Stimulated activated naive CD8-positive, alpha-beta T cell treated with anti-CD3 and anti-CD28 coated beads, Interleukin-15, amount 100 ng/mL, for 72 hours (primary cell): ENCODE measurements at regions not wholly inside any gene's neighbourhood (a gene's known extent, or its start where the extent isn't known, plus 50 kb on each side); places are given as distances from the start of the nearest gene placed in this dataset.
A peak's percentile ranks its signal among the peaks of the same experiment; 100 is the strongest.

Experiments used
- ATAC-seq: fragments of 150-1000 bp; cut with Tn5 transposase; 2 replicates; pipeline ENCODE4 v1.10.0; 2021; ENCODE audit warnings: mild to moderate bottlenecking, moderate library complexity
- DNase-seq, 2 donors: peaks; one replicate each; pipeline ENCODE4 v3.0.0; 2021 to 2022
- H3K27ac Mint-ChIP-seq, 2 donors: one replicate each; pipeline ENCODE4 v1.8.0; 2022; ENCODE audit warnings: mild to moderate bottlenecking in 2 of 2, mixed read lengths in 2 of 2, moderate library complexity in 2 of 2
- H3K27me3 Mint-ChIP-seq: one replicate; pipeline ENCODE4 v1.8.0; 2022; ENCODE audit warnings: mixed read lengths
- H3K4me1 Mint-ChIP-seq: one replicate; pipeline ENCODE4 v1.8.0; 2022; ENCODE audit warnings: mild to moderate bottlenecking, mixed read lengths
- H3K4me3 Mint-ChIP-seq, 2 donors: one replicate each; pipeline ENCODE4 v1.8.0; 2022; ENCODE audit warnings: mild to moderate bottlenecking in 2 of 2, mixed read lengths in 2 of 2, moderate library complexity in 1 of 2
- H3K9me3 Mint-ChIP-seq, 2 donors: one replicate each; pipeline ENCODE4 v1.8.0; 2022; ENCODE audit warnings: mixed read lengths in 2 of 2

- no peak overlapping the region for H3K4me3 Mint-ChIP-seq
- H3K9me3 Mint-ChIP-seq, result peaks cover 0 to 10% of the 10 kb centered on the region in 2 donors
- no peak for ATAC-seq
- H3K27ac Mint-ChIP-seq, result no peak overlapping the region
- peaks cover 9% of the 10 kb centered on the region for H3K27me3 Mint-ChIP-seq
- no peak for DNase-seq
- H3K4me1 Mint-ChIP-seq, result no peaks in the 10 kb centered on the region
Observed at GRCh38 chr9:75570538-75570937, 319.9 kb upstream of the PCSK5 start.

- no peak overlapping the region for H3K4me3 Mint-ChIP-seq
- ATAC-seq, result no peak
- no peaks in the 10 kb centered on the region for H3K27me3 Mint-ChIP-seq
- H3K4me1 Mint-ChIP-seq, result no peaks in the 10 kb centered on the region
- DNase-seq, result no peak
- no peak overlapping the region for H3K27ac Mint-ChIP-seq
- no peaks in the 10 kb centered on the region for H3K9me3 Mint-ChIP-seq
Observed at GRCh38 chr9:75574569-75574968, 315.9 kb upstream of the PCSK5 start.

GRCh38 chr9:75582870-75583269, 307.6 kb upstream of the PCSK5 start:
- Mint-ChIP-seq H3K4me1 (no peaks in the 10 kb centered on the region), H3K27ac (no peak overlapping the region), H3K4me3 (no peak overlapping the region), H3K27me3 (peaks cover 33% of the 10 kb centered on the region), H3K9me3 (no peaks in the 10 kb centered on the region)
- ATAC-seq, result no peak
- no peak for DNase-seq

GRCh38 chr9:75588808-75589207, 301.7 kb upstream of the PCSK5 start:
- DNase-seq (no peak), ATAC-seq (no peak)
- no peak overlapping the region for H3K27ac Mint-ChIP-seq
- H3K9me3 Mint-ChIP-seq, result peaks cover 0 to 4% of the 10 kb centered on the region in 2 donors
- H3K4me3 Mint-ChIP-seq, result no peak overlapping the region
- H3K27me3 Mint-ChIP-seq, result peaks cover 37% of the 10 kb centered on the region
- H3K4me1 Mint-ChIP-seq, result no peaks in the 10 kb centered on the region

GRCh38 chr9:75589497-75589896, 301.0 kb upstream of the PCSK5 start:
- DNase-seq (no peak), ATAC-seq (no peak)
- no peak overlapping the region for H3K4me3 Mint-ChIP-seq
- no peaks in the 10 kb centered on the region for H3K4me1 Mint-ChIP-seq
- H3K27ac Mint-ChIP-seq, result no peak overlapping the region
- peaks cover 0 to 6% of the 10 kb centered on the region in 2 donors for H3K9me3 Mint-ChIP-seq
- H3K27me3 Mint-ChIP-seq, result peaks cover 37% of the 10 kb centered on the region

- Mint-ChIP-seq H3K9me3 (peaks cover 0 to 6% of the 10 kb centered on the region in 2 donors), H3K27me3 (peaks cover 24% of the 10 kb centered on the region), H3K4me3 (no peak overlapping the region), H3K27ac (no peak overlapping the region), H3K4me1 (no peaks in the 10 kb centered on the region)
- no peak for ATAC-seq
- no peak for DNase-seq
Observed at GRCh38 chr9:75591972-75592371, 298.5 kb upstream of the PCSK5 start.

GRCh38 chr9:75592586-75592985, 297.9 kb upstream of the PCSK5 start:
- peaks cover 0 to 6% of the 10 kb centered on the region in 2 donors for H3K9me3 Mint-ChIP-seq
- no peak overlapping the region for H3K27ac Mint-ChIP-seq
- H3K27me3 Mint-ChIP-seq, result peaks cover 30% of the 10 kb centered on the region
- DNase-seq (no peak), ATAC-seq (no peak)
- H3K4me1 Mint-ChIP-seq, result no peaks in the 10 kb centered on the region
- H3K4me3 Mint-ChIP-seq, result no peak overlapping the region

- Mint-ChIP-seq H3K4me3 (no peak overlapping the region), H3K27me3 (peaks cover 31% of the 10 kb centered on the region), H3K4me1 (no peaks in the 10 kb centered on the region), H3K27ac (no peak overlapping the region), H3K9me3 (peaks cover 0 to 6% of the 10 kb centered on the region in 2 donors)
- ATAC-seq (no peak), DNase-seq (no peak)
Observed at GRCh38 chr9:75593920-75594319, 296.6 kb upstream of the PCSK5 start.

- Mint-ChIP-seq H3K9me3 (no peaks in the 10 kb centered on the region), H3K27ac (no peak overlapping the region), H3K4me1 (no peaks in the 10 kb centered on the region), H3K4me3 (no peak overlapping the region), H3K27me3 (peaks cover 10% of the 10 kb centered on the region)
- ATAC-seq (no peak), DNase-seq (no peak)
Observed at GRCh38 chr9:75599126-75599525, 291.3 kb upstream of the PCSK5 start.

GRCh38 chr9:75601280-75601679, 289.2 kb upstream of the PCSK5 start:
- H3K27me3 Mint-ChIP-seq, result peaks cover 24% of the 10 kb centered on the region
- H3K4me1 Mint-ChIP-seq, result no peaks in the 10 kb centered on the region
- no peak overlapping the region for H3K4me3 Mint-ChIP-seq
- no peak overlapping the region for H3K27ac Mint-ChIP-seq
- ATAC-seq (peak; percentile 31), DNase-seq (no peak)
- H3K9me3 Mint-ChIP-seq, result no peaks in the 10 kb centered on the region

GRCh38 chr9:75602060-75602459, 288.4 kb upstream of the PCSK5 start:
- Mint-ChIP-seq H3K27me3 (peaks cover 28% of the 10 kb centered on the region), H3K4me3 (no peak overlapping the region), H3K27ac (no peak overlapping the region), H3K9me3 (no peaks in the 10 kb centered on the region), H3K4me1 (no peaks in the 10 kb centered on the region)
- ATAC-seq, result no peak
- no peak for DNase-seq

- no peak for DNase-seq
Observed at GRCh38 chr9:75604661-75605060, 285.8 kb upstream of the PCSK5 start.

GRCh38 chr9:75607521-75607920, 283.0 kb upstream of the PCSK5 start:
- Mint-ChIP-seq H3K4me1 (no peaks in the 10 kb centered on the region), H3K9me3 (no peaks in the 10 kb centered on the region), H3K27me3 (peaks cover 51% of the 10 kb centered on the region), H3K27ac (no peak overlapping the region), H3K4me3 (no peak overlapping the region)
- no peak for ATAC-seq
- no peak for DNase-seq

More at GRCh38 chr9:75604661-75605060, 285.8 kb upstream of the PCSK5 start:
- Mint-ChIP-seq H3K27me3 (peaks cover 35% of the 10 kb centered on the region), H3K4me3 (no peak overlapping the region), H3K9me3 (no peaks in the 10 kb centered on the region), H3K4me1 (no peaks in the 10 kb centered on the region), H3K27ac (no peak overlapping the region)
- no peak for ATAC-seq

- H3K4me1 Mint-ChIP-seq, result no peaks in the 10 kb centered on the region
- ATAC-seq (no peak), DNase-seq (no peak)
- no peaks in the 10 kb centered on the region for H3K9me3 Mint-ChIP-seq
- H3K27me3 Mint-ChIP-seq, result peaks cover 51% of the 10 kb centered on the region
- no peak overlapping the region for H3K27ac Mint-ChIP-seq
- H3K4me3 Mint-ChIP-seq, result no peak overlapping the region
Observed at GRCh38 chr9:75609401-75609800, 281.1 kb upstream of the PCSK5 start.

- H3K4me1 Mint-ChIP-seq, result no peaks in the 10 kb centered on the region
- no peaks in the 10 kb centered on the region for H3K9me3 Mint-ChIP-seq
- H3K4me3 Mint-ChIP-seq, result no peak overlapping the region
- H3K27me3 Mint-ChIP-seq, result peaks cover 47% of the 10 kb centered on the region
- DNase-seq (no peak), ATAC-seq (no peak)
- no peak overlapping the region for H3K27ac Mint-ChIP-seq
Observed at GRCh38 chr9:75610246-75610645, 280.2 kb upstream of the PCSK5 start.

GRCh38 chr9:75612205-75612604, 278.3 kb upstream of the PCSK5 start:
- peaks cover 41% of the 10 kb centered on the region for H3K27me3 Mint-ChIP-seq
- ATAC-seq (no peak), DNase-seq (no peak)
- no peak overlapping the region for H3K27ac Mint-ChIP-seq
- no peak overlapping the region for H3K4me3 Mint-ChIP-seq
- H3K9me3 Mint-ChIP-seq, result no peaks in the 10 kb centered on the region
- no peaks in the 10 kb centered on the region for H3K4me1 Mint-ChIP-seq

GRCh38 chr9:75612754-75613153, 277.7 kb upstream of the PCSK5 start:
- Mint-ChIP-seq H3K9me3 (no peaks in the 10 kb centered on the region), H3K4me3 (no peak overlapping the region), H3K27me3 (peaks cover 40% of the 10 kb centered on the region), H3K4me1 (no peaks in the 10 kb centered on the region), H3K27ac (no peak overlapping the region)
- DNase-seq (no peak), ATAC-seq (no peak)
